ENCODE measurements at regions not wholly inside any gene's neighbourhood (a gene's known extent, or its start where the extent isn't known, plus 50 kb on each side); places are given as distances from the start of the nearest gene placed in this dataset.

GRCh38 chr5:5588386-5588785, 165.9 kb downstream of the ICE1 start:
- no peak for TF ChIP-seq POLR2A (IDR thresholded peaks at IDR 0.05)
- TF ChIP-seq CTCF (IDR thresholded peaks at IDR 0.05), result no peak
- no peak for TF ChIP-seq POLR2AphosphoS5 (IDR thresholded peaks at IDR 0.05)

All from transverse colon (tissue), 4 donors.